ENCODE measurements at regions not wholly inside any gene's neighbourhood (a gene's known extent, or its start where the extent isn't known, plus 50 kb on each side); places are given as distances from the start of the nearest gene placed in this dataset.

- H3K4me3 ChIP-seq (ENCODE audit: low read depth in 1 of 2, low read length in 1 of 2) = no peak overlapping the region
- TF ChIP-seq CTCF (IDR thresholded peaks at IDR 0.05) = no peak
- H3K9me3 ChIP-seq = no peaks in the 10 kb centered on the region
- H3K4me1 ChIP-seq (ENCODE audit: control insufficient read depth in 1 of 2, insufficient read depth in 1 of 2, low read depth in 1 of 2, low read length in 1 of 2) = no peaks in the 10 kb centered on the region
- no peak overlapping the region for H3K27ac ChIP-seq
- no peaks in the 10 kb centered on the region for H3K36me3 ChIP-seq
- H3K27me3 ChIP-seq = no peaks in the 10 kb centered on the region
Measured at GRCh38 chr10:130459011-130459410, 322.8 kb downstream of the GLRX3 start.

- no peak for TF ChIP-seq CTCF (IDR thresholded peaks at IDR 0.05)
- no peak overlapping the region for H3K4me3 ChIP-seq (ENCODE audit: low read depth in 1 of 2, low read length in 1 of 2)
- H3K4me1 ChIP-seq (ENCODE audit: control insufficient read depth in 1 of 2, insufficient read depth in 1 of 2, low read depth in 1 of 2, low read length in 1 of 2) = no peaks in the 10 kb centered on the region
- H3K9me3 ChIP-seq = no peaks in the 10 kb centered on the region
- no peak overlapping the region for H3K27ac ChIP-seq
- H3K27me3 ChIP-seq = no peaks in the 10 kb centered on the region
- H3K36me3 ChIP-seq = no peaks in the 10 kb centered on the region
Measured at GRCh38 chr10:130459851-130460490, 323.8 kb downstream of the GLRX3 start.

GRCh38 chr10:130461631-130462030 lies 325.4 kb downstream of the GLRX3 start:
- no peaks in the 10 kb centered on the region for H3K4me1 ChIP-seq (ENCODE audit: control insufficient read depth in 1 of 2, insufficient read depth in 1 of 2, low read depth in 1 of 2, low read length in 1 of 2)
- no peak overlapping the region for H3K27ac ChIP-seq
- no peak for TF ChIP-seq CTCF (IDR thresholded peaks at IDR 0.05)
- H3K9me3 ChIP-seq = no peaks in the 10 kb centered on the region
- no peaks in the 10 kb centered on the region for H3K36me3 ChIP-seq
- H3K27me3 ChIP-seq = no peaks in the 10 kb centered on the region
- H3K4me3 ChIP-seq (ENCODE audit: low read depth in 1 of 2, low read length in 1 of 2) = no peak overlapping the region

- no peak for TF ChIP-seq CTCF (IDR thresholded peaks at IDR 0.05)
- H3K36me3 ChIP-seq = no peaks in the 10 kb centered on the region
- no peak overlapping the region for H3K4me3 ChIP-seq (ENCODE audit: low read depth in 1 of 2, low read length in 1 of 2)
- H3K27ac ChIP-seq = no peak overlapping the region
- no peaks in the 10 kb centered on the region for H3K9me3 ChIP-seq
- H3K4me1 ChIP-seq (ENCODE audit: control insufficient read depth in 1 of 2, insufficient read depth in 1 of 2, low read depth in 1 of 2, low read length in 1 of 2) = no peaks in the 10 kb centered on the region
- no peaks in the 10 kb centered on the region for H3K27me3 ChIP-seq
Measured at GRCh38 chr10:130463104-130463875, 327.1 kb downstream of the GLRX3 start.

- Histone ChIP-seq H3K27me3 (no peaks in the 10 kb centered on the region), H3K4me1 (ENCODE audit: control insufficient read depth in 1 of 2, insufficient read depth in 1 of 2, low read depth in 1 of 2, low read length in 1 of 2) (no peaks in the 10 kb centered on the region), H3K4me3 (ENCODE audit: low read depth in 1 of 2, low read length in 1 of 2) (no peak overlapping the region), H3K27ac (no peak overlapping the region), H3K9me3 (no peaks in the 10 kb centered on the region), H3K36me3 (no peaks in the 10 kb centered on the region)
- no peak for TF ChIP-seq CTCF (IDR thresholded peaks at IDR 0.05)
Measured at GRCh38 chr10:130463876-130464364, 327.7 kb downstream of the GLRX3 start.
